ENCODE measurements at regions not wholly inside any gene's neighbourhood (a gene's known extent, or its start where the extent isn't known, plus 50 kb on each side); places are given as distances from the start of the nearest gene placed in this dataset.

DNA sequence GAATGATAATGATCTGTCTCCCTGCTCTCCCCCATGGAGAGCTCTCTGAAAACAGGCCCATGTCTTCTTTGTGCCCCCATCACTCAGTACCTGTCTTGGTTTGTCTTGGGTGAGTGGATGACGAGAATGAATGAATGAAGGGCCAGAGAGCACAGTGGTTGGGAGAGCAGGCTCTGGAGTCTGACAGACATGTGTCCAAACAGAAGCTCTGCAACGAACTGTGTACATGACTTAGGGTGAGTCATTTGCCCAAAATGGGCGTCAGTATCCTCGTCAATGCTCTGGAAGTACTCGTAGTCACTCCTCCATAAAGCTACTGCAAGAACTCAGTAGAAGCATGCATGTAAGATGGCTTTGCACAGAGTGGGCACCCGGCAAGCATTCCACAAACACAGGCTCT is 170.2 kb upstream of the TLE3 start:
- peaks cover 11 to 56% (median 52%) of the 10 kb centered on the region in 3 donors for H3K4me1 ChIP-seq (ENCODE audit: control insufficient read depth in 2 of 3, insufficient read depth in 2 of 3, low read depth in 1 of 3, low read length in 3 of 3)
- no peaks in the 10 kb centered on the region for H3K9me3 ChIP-seq (ENCODE audit: control insufficient read depth in 2 of 3, insufficient read depth in 1 of 3, low read length in 3 of 3)
- H3K36me3 ChIP-seq (ENCODE audit: control insufficient read depth in 2 of 3, insufficient read depth in 3 of 3, low read length in 3 of 3), result no peaks in the 10 kb centered on the region
- intact Hi-C loops (cut with DNase I), result no loop called here
- no peak overlapping the region for H3K4me3 ChIP-seq (ENCODE audit: low read length in 3 of 3)
- FAIRE-seq (no peak), DNase-seq (no peak)
- no peak overlapping the region for H3K27ac ChIP-seq (ENCODE audit: low read depth in 2 of 2, low read length in 2 of 2)
- no peak for TF ChIP-seq CTCF (IDR thresholded peaks at IDR 0.05; ENCODE audit: borderline replicate concordance, extremely low read depth, insufficient read depth)
- no peaks in the 10 kb centered on the region for H3K27me3 ChIP-seq (ENCODE audit: control insufficient read depth, insufficient read depth, low read length)
- no peak overlapping the region for H3K9ac ChIP-seq (ENCODE audit: low read length in 3 of 3)

GRCh38 chr15:70267306-70267705 is 169.6 kb upstream of the TLE3 start:
- Histone ChIP-seq H3K27ac (ENCODE audit: low read depth in 2 of 2, low read length in 2 of 2) (no peak overlapping the region), H3K27me3 (ENCODE audit: control insufficient read depth, insufficient read depth, low read length) (no peaks in the 10 kb centered on the region), H3K36me3 (ENCODE audit: control insufficient read depth in 2 of 3, insufficient read depth in 3 of 3, low read length in 3 of 3) (no peaks in the 10 kb centered on the region), H3K9ac (ENCODE audit: low read length in 3 of 3) (no peak overlapping the region), H3K4me3 (ENCODE audit: low read length in 3 of 3) (no peak overlapping the region), H3K9me3 (ENCODE audit: control insufficient read depth in 2 of 3, insufficient read depth in 1 of 3, low read length in 3 of 3) (no peaks in the 10 kb centered on the region), H3K4me1 (ENCODE audit: control insufficient read depth in 2 of 3, insufficient read depth in 2 of 3, low read depth in 1 of 3, low read length in 3 of 3) (peaks cover 11 to 57% (median 52%) of the 10 kb centered on the region in 3 donors)
- FAIRE-seq, result no peak
- DNase-seq, result peak in 1 of 5 donors; percentile 25
- intact Hi-C loops (cut with DNase I), result no loop called here
- TF ChIP-seq CTCF (IDR thresholded peaks at IDR 0.05; ENCODE audit: borderline replicate concordance, extremely low read depth, insufficient read depth), result no peak

DNA sequence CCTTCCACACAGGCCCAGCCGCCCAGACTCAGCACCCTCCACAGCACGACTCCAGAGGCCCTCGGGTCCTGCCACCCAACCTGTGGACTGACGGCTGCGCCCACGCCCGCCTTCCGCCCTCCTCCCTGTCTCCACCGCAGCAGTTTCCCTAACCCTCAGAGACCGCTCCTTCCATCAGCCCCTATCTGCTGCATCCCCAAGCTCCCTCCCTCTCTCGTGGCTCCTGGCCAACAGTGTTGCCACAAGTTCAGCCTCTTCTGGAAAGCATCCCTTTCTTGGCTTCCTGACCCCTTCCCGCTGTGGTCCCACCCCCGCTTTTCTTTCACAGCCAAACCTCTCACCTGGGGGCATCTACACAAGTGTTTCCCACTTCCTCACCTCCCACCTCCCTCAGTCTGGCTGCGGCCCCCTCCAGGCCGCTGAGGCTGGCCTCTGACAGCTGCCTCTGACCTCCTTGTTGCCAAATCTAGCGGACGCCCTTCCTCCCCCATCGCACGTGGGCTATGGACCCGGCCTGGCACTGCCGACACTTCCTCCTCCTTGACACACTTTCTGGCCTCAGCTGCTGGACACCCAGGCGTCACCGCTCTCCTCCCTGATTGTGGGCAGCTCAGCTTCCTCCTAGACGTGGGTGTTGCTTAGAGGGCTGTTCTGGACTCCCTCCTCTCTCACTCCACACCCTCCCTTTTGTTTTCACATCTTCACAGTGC is 168.8 kb upstream of the TLE3 start:
- Histone ChIP-seq H3K9me3 (ENCODE audit: control insufficient read depth in 2 of 3, insufficient read depth in 1 of 3, low read length in 3 of 3) (no peaks in the 10 kb centered on the region), H3K4me3 (ENCODE audit: low read length in 3 of 3) (no peak overlapping the region), H3K27ac (ENCODE audit: low read depth in 2 of 2, low read length in 2 of 2) (peak overlapping the region; percentile 19 to 20), H3K4me1 (ENCODE audit: control insufficient read depth in 2 of 3, insufficient read depth in 2 of 3, low read depth in 1 of 3, low read length in 3 of 3) (peaks cover 11 to 55% (median 52%) of the 10 kb centered on the region in 3 donors), H3K27me3 (ENCODE audit: control insufficient read depth, insufficient read depth, low read length) (no peaks in the 10 kb centered on the region), H3K36me3 (ENCODE audit: control insufficient read depth in 2 of 3, insufficient read depth in 3 of 3, low read length in 3 of 3) (no peaks in the 10 kb centered on the region), H3K9ac (ENCODE audit: low read length in 3 of 3) (no peak overlapping the region)
- DNase-seq (peak; percentile 54 to 94 (median 79)), FAIRE-seq (no peak)
- intact Hi-C loops (cut with DNase I), result no loop called here
- no peak for TF ChIP-seq CTCF (IDR thresholded peaks at IDR 0.05; ENCODE audit: borderline replicate concordance, extremely low read depth, insufficient read depth)
